Fibroblast of the aortic adventitia (primary cell): ENCODE measurements at regions not wholly inside any gene's neighbourhood (a gene's known extent, or its start where the extent isn't known, plus 50 kb on each side); places are given as distances from the start of the nearest gene placed in this dataset.
"Not testable (repeated sequence)": the region's sequence is repeated elsewhere in the genome, so short reads cannot be mapped to it uniquely, and the experiment has no call there.

Experiments used
- DNase-seq: peaks from one replicate; pipeline ENCODE4 v3.0.0-alpha.2; 2010; ENCODE audit warnings: low read depth
- H3K4me3 ChIP-seq: 2 replicates; pipeline ENCODE4 v1.5.1; 2011; ENCODE audit warnings: low read depth, mild to moderate bottlenecking, control low read depth, low read length, moderate library complexity
- CTCF ChIP-seq: IDR thresholded peaks from 2 replicates; pipeline ENCODE4 v1.5.1; 2011; ENCODE audit warnings: mild to moderate bottlenecking, low read length, control low read depth, inconsistent platforms; ENCODE audit not compliant: insufficient read depth

GRCh38 chr13:111630406-111630805 lies 310.0 kb downstream of the TEX29 start:
- TF ChIP-seq CTCF = no peak
- no peak for DNase-seq
- no peak overlapping the region for H3K4me3 ChIP-seq

- DNase-seq, H3K4me3 ChIP-seq: not testable (repeated sequence)
Measured at GRCh38 chr13:111631271-111631670, 310.8 kb downstream of the TEX29 start.

- no peak for TF ChIP-seq CTCF
Measured at GRCh38 chr13:111632906-111633305, 312.5 kb downstream of the TEX29 start.

GRCh38 chr13:111633401-111633800 lies 313.0 kb downstream of the TEX29 start:
- TF ChIP-seq CTCF = no peak
- H3K4me3 ChIP-seq = no peak overlapping the region
- DNase-seq = no peak

More at GRCh38 chr13:111632906-111633305, 312.5 kb downstream of the TEX29 start:
- H3K4me3 ChIP-seq = no peak overlapping the region
- no peak for DNase-seq

GRCh38 chr13:111634410-111634809 lies 314.0 kb downstream of the TEX29 start:
- no peak for TF ChIP-seq CTCF
- no peak for DNase-seq
- no peak overlapping the region for H3K4me3 ChIP-seq

GRCh38 chr13:111636271-111636670 lies 315.8 kb downstream of the TEX29 start:
- no peak for DNase-seq
- H3K4me3 ChIP-seq = no peak overlapping the region
- no peak for TF ChIP-seq CTCF

- TF ChIP-seq CTCF = no peak
- H3K4me3 ChIP-seq = no peak overlapping the region
- DNase-seq = no peak
Measured at GRCh38 chr13:111636804-111637203, 316.4 kb downstream of the TEX29 start.
